CD4-positive, alpha-beta T cell treated with Interleukin-21 for 1 hour (primary cell): ENCODE measurements at regions not wholly inside any gene's neighbourhood (a gene's known extent, or its start where the extent isn't known, plus 50 kb on each side); places are given as distances from the start of the nearest gene placed in this dataset.

ENCODE experiments used
- DNase-seq: peaks from one replicate; pipeline ENCODE4 v3.0.0-alpha.2; 2020

- DNase-seq, result peak; percentile 98
These were observed 83.4 kb downstream of the FAM43A start for GRCh38 chr3:194769020-194769643.

- no peak for DNase-seq
These were observed 86.7 kb downstream of the FAM43A start for GRCh38 chr3:194772241-194773000.

GRCh38 chr3:194773216-194773615, 87.5 kb downstream of the FAM43A start:
- DNase-seq, result no peak

GRCh38 chr3:194773771-194774455, 88.2 kb downstream of the FAM43A start:
- no peak for DNase-seq

- DNase-seq, result no peak
These were observed 89.6 kb downstream of the FAM43A start for GRCh38 chr3:194775266-194775665.

GRCh38 chr3:194775731-194776130, 90.0 kb downstream of the FAM43A start:
- no peak for DNase-seq

- no peak for DNase-seq
These were observed 92.0 kb downstream of the FAM43A start for GRCh38 chr3:194777729-194778128.

- DNase-seq, result no peak
These were observed 94.1 kb downstream of the FAM43A start for GRCh38 chr3:194779729-194780224.

- DNase-seq, result no peak
These were observed 95.0 kb downstream of the FAM43A start for GRCh38 chr3:194780706-194781105.

GRCh38 chr3:194781617-194782016, 95.9 kb downstream of the FAM43A start:
- DNase-seq, result no peak

GRCh38 chr3:194782698-194783404, 97.2 kb downstream of the FAM43A start:
- DNase-seq, result no peak

- DNase-seq, result no peak
These were observed 98.7 kb downstream of the FAM43A start for GRCh38 chr3:194784361-194784760.

GRCh38 chr3:194785315-194785714, 99.6 kb downstream of the FAM43A start:
- no peak for DNase-seq

GRCh38 chr3:194787072-194787471, 101.4 kb downstream of the FAM43A start:
- DNase-seq, result no peak

GRCh38 chr3:194787650-194788049, 102.0 kb downstream of the FAM43A start:
- DNase-seq, result no peak

- no peak for DNase-seq
These were observed 106.7 kb downstream of the FAM43A start for GRCh38 chr3:194792368-194792767.

GRCh38 chr3:194797555-194798250, 112.0 kb downstream of the FAM43A start:
- DNase-seq, result no peak

GRCh38 chr3:194798486-194798885, 112.8 kb downstream of the FAM43A start:
- DNase-seq, result no peak

GRCh38 chr3:194800002-194800401, 114.3 kb downstream of the FAM43A start:
- no peak for DNase-seq

- no peak for DNase-seq
These were observed 116.1 kb downstream of the FAM43A start for GRCh38 chr3:194801461-194802432.

- no peak for DNase-seq
These were observed 119.1 kb downstream of the FAM43A start for GRCh38 chr3:194804796-194805195.
